SHP77 (cell line): ENCODE measurements at regions not wholly inside any gene's neighbourhood (a gene's known extent, or its start where the extent isn't known, plus 50 kb on each side); places are given as distances from the start of the nearest gene placed in this dataset.
"Not testable (repeated sequence)": the region's sequence is repeated elsewhere in the genome, so short reads cannot be mapped to it uniquely, and the experiment has no call there.

Experiments
- DNase-seq, 2 experiments: peaks; one replicate each; lab custom pipeline; 2025; lab: John Stamatoyannopoulos, UW

GRCh38 chr10:21057436-21057835 lies 160.3 kb upstream of the NEBL start:
- DNase-seq: no peak

- DNase-seq: no peak
Measured at GRCh38 chr10:21056461-21056860, 159.3 kb upstream of the NEBL start.

- DNase-seq: no peak
Measured at GRCh38 chr10:21055339-21056135, 158.4 kb upstream of the NEBL start.

GRCh38 chr10:21053953-21054690 lies 157.0 kb upstream of the NEBL start:
- no peak for DNase-seq

- no peak for DNase-seq
Measured at GRCh38 chr10:21052709-21053104, 155.6 kb upstream of the NEBL start.

- no peak for DNase-seq
Measured at GRCh38 chr10:21052072-21052708, 155.1 kb upstream of the NEBL start.

- DNase-seq: no peak
Measured at GRCh38 chr10:21049482-21049881, 152.4 kb upstream of the NEBL start.

GRCh38 chr10:21048068-21048467 lies 151.0 kb upstream of the NEBL start:
- no peak for DNase-seq

GRCh38 chr10:21047511-21047910 lies 150.4 kb upstream of the NEBL start:
- DNase-seq: no peak

- DNase-seq: no peak
Measured at GRCh38 chr10:21047096-21047495, 150.0 kb upstream of the NEBL start.

- DNase-seq: no peak
Measured at GRCh38 chr10:21043044-21043443, 145.9 kb upstream of the NEBL start.

GRCh38 chr10:21042536-21042935 lies 145.4 kb upstream of the NEBL start:
- no peak for DNase-seq

GRCh38 chr10:21041763-21042458 lies 144.8 kb upstream of the NEBL start:
- no peak for DNase-seq

- DNase-seq: no peak
Measured at GRCh38 chr10:21039721-21040120, 142.6 kb upstream of the NEBL start.

- no peak for DNase-seq
Measured at GRCh38 chr10:21036757-21037156, 139.6 kb upstream of the NEBL start.

GRCh38 chr10:21034770-21035169 lies 137.7 kb upstream of the NEBL start:
- DNase-seq: not testable (repeated sequence)

GRCh38 chr10:21034241-21034640 lies 137.1 kb upstream of the NEBL start:
- no peak for DNase-seq

- no peak for DNase-seq
Measured at GRCh38 chr10:21032587-21033319, 135.6 kb upstream of the NEBL start.

GRCh38 chr10:21031232-21031795 lies 134.2 kb upstream of the NEBL start:
- no peak for DNase-seq

GRCh38 chr10:21030091-21030490 lies 133.0 kb upstream of the NEBL start:
- no peak for DNase-seq

- DNase-seq: no peak
Measured at GRCh38 chr10:21022821-21023220, 125.7 kb upstream of the NEBL start.
